PC-3 (cell line): ENCODE measurements at regions not wholly inside any gene's neighbourhood (a gene's known extent, or its start where the extent isn't known, plus 50 kb on each side); places are given as distances from the start of the nearest gene placed in this dataset.

Experiments used
- ATAC-seq: fragments of 200-7000 bp; cut with Tn5 transposase; 2 replicates; pipeline ENCODE4 v1.9.1; 2020; ENCODE audit warnings: mild to moderate bottlenecking, moderate library complexity
- BruUV-seq: library from RNA; stranded (reverse); fragments of 400-500 nt; replicated peaks from 2 replicates; lab custom pipeline; 2021; lab: Mats Ljungman, UMichigan
- CTCF ChIA-PET: fragments of 300-600 bp; sonication (Branson Sonifier 250); formaldehyde crosslinking; loops from one replicate; lab custom pipeline; 2022; ENCODE audit warnings: antibody characterized with exemption; lab: Charles Lee
- POLR2A ChIA-PET: fragments of 300-600 bp; sonication (Branson Sonifier 250); formaldehyde crosslinking; loops from one replicate; lab custom pipeline; 2022; ENCODE audit warnings: antibody characterized with exemption; ENCODE audit not compliant: unreplicated experiment; lab: Charles Lee
- DNase-seq: peaks from one replicate; pipeline ENCODE4 v3.0.0-alpha.2; 2015
- H2AFZ ChIP-seq: fragments of 300-600 bp; sonication (generic); 2 replicates; pipeline ENCODE4 v1.6.0; 2016; ENCODE audit warnings: antibody characterized with exemption, low read length
- H3F3A ChIP-seq: fragments of 300-600 bp; sonication (generic); one replicate; pipeline ENCODE4 v1.6.0; 2017; ENCODE audit warnings: antibody characterized with exemption, low read length, control low read depth, mild to moderate bottlenecking; ENCODE audit not compliant: unreplicated experiment
- H3K27ac ChIP-seq: fragments of 300-600 bp; sonication (generic); 2 replicates; pipeline ENCODE4 v1.5.1; 2016; ENCODE audit warnings: mild to moderate bottlenecking, low read length
- H3K27me3 ChIP-seq: fragments of 300-600 bp; sonication (generic); 2 replicates; pipeline ENCODE4 v1.6.1; 2016; ENCODE audit warnings: low read length, mixed read lengths
- H3K36me3 ChIP-seq: fragments of 300-600 bp; sonication (generic); 2 replicates; pipeline ENCODE4 v1.6.1; 2016; ENCODE audit warnings: low read depth, mixed run types, low read length, mixed read lengths
- H3K4me1 ChIP-seq: fragments of 300-600 bp; sonication (generic); 2 replicates; pipeline ENCODE4 v1.5.1; 2016; ENCODE audit warnings: low read length; ENCODE audit not compliant: insufficient read depth
- H3K4me2 ChIP-seq: fragments of 300-600 bp; sonication (generic); 2 replicates; pipeline ENCODE4 v1.6.0; 2016; ENCODE audit warnings: low read length
- H3K4me3 ChIP-seq: fragments of 300-600 bp; sonication (generic); 2 replicates; pipeline ENCODE4 v1.5.1; 2016; ENCODE audit warnings: mild to moderate bottlenecking, low read length, mixed read lengths
- H3K79me2 ChIP-seq: fragments of 300-600 bp; sonication (generic); 2 replicates; pipeline ENCODE4 v1.6.1; 2017; ENCODE audit warnings: low read length, mixed read lengths
- H3K9ac ChIP-seq: fragments of 300-600 bp; sonication (generic); 2 replicates; pipeline ENCODE4 v1.6.0; 2016; ENCODE audit warnings: mild to moderate bottlenecking, low read length
- H3K9me2 ChIP-seq: fragments of 300-600 bp; sonication (generic); replicated peaks from 2 replicates; pipeline ENCODE4 v1.6.1; 2016; ENCODE audit warnings: mixed run types, low read length, mixed read lengths
- H3K9me3 ChIP-seq: fragments of 300-600 bp; sonication (generic); 2 replicates; pipeline ENCODE4 v1.6.1; 2016; ENCODE audit warnings: low read length, mixed read lengths
- H4K20me1 ChIP-seq: fragments of 300-600 bp; sonication (generic); 2 replicates; pipeline ENCODE4 v1.6.1; 2016; ENCODE audit warnings: low read length, mixed read lengths
- EZH2 ChIP-seq: fragments of 300-600 bp; sonication (generic); IDR thresholded peaks from one replicate; pipeline ENCODE4 v1.6.1; 2017; ENCODE audit warnings: antibody characterized with exemption, mild to moderate bottlenecking, low read length; ENCODE audit not compliant: unreplicated experiment
- EZH2phosphoT487 ChIP-seq: fragments of 300-600 bp; sonication (generic); IDR thresholded peaks from 2 replicates; pipeline ENCODE4 v1.6.1; 2018; ENCODE audit warnings: mild to moderate bottlenecking, antibody characterized with exemption, low read length, borderline replicate concordance
- intact Hi-C: fragments of 100-400 bp; cut with micrococcal nuclease; formaldehyde crosslinking; loops from 2 replicates; pipeline ENCODE4 v1.9.0; 2023
- TF ChIP-seq, protein P1 (sequence below): fragments of 300-600 bp; sonication (generic); conservative IDR thresholded peaks from 2 replicates; pipeline ENCODE4 v1.5.1; 2017; ENCODE audit warnings: antibody characterized with exemption, low read depth, mild to moderate bottlenecking, low read length

- H3K9me3 ChIP-seq: no peaks in the 10 kb centered on the region
- no peak overlapping the region for H3K9ac ChIP-seq
- H3K9me2 ChIP-seq: no peaks in the 10 kb centered on the region
- peaks cover 6% of the 10 kb centered on the region for H3K4me1 ChIP-seq
- no peaks in the 10 kb centered on the region for H3K79me2 ChIP-seq
- ATAC-seq (no peak), DNase-seq (no peak)
- H3K27ac ChIP-seq: no peak overlapping the region
- no peaks in the 10 kb centered on the region for H3K36me3 ChIP-seq
- BruUV-seq: no TSS peak
- no peak overlapping the region for H3K4me3 ChIP-seq
- no peaks in the 10 kb centered on the region for H4K20me1 ChIP-seq
- POLR2A ChIA-PET: no interaction called here
- peaks cover 29% of the 10 kb centered on the region for H3K27me3 ChIP-seq
- intact Hi-C loops: no loop called here
- H3F3A ChIP-seq: no peaks in the 10 kb centered on the region
- H2AFZ ChIP-seq: no peak overlapping the region
- CTCF ChIA-PET: no interaction called here
- TF ChIP-seq, protein P1, sequence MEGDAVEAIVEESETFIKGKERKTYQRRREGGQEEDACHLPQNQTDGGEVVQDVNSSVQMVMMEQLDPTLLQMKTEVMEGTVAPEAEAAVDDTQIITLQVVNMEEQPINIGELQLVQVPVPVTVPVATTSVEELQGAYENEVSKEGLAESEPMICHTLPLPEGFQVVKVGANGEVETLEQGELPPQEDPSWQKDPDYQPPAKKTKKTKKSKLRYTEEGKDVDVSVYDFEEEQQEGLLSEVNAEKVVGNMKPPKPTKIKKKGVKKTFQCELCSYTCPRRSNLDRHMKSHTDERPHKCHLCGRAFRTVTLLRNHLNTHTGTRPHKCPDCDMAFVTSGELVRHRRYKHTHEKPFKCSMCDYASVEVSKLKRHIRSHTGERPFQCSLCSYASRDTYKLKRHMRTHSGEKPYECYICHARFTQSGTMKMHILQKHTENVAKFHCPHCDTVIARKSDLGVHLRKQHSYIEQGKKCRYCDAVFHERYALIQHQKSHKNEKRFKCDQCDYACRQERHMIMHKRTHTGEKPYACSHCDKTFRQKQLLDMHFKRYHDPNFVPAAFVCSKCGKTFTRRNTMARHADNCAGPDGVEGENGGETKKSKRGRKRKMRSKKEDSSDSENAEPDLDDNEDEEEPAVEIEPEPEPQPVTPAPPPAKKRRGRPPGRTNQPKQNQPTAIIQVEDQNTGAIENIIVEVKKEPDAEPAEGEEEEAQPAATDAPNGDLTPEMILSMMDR: no peak
- TF ChIP-seq EZH2 (no peak), EZH2phosphoT487 (no peak)
- no peak overlapping the region for H3K4me2 ChIP-seq
These were observed 276.0 kb downstream of the ADGRD1 start for GRCh38 chr12:131229426-131230339.

- intact Hi-C loops: no loop called here
- H3K4me3 ChIP-seq: no peak overlapping the region
- H3K9me3 ChIP-seq: no peaks in the 10 kb centered on the region
- ChIA-PET POLR2A (no interaction called here), CTCF (no interaction called here)
- peaks cover 6% of the 10 kb centered on the region for H3K4me1 ChIP-seq
- BruUV-seq: no TSS peak
- no peaks in the 10 kb centered on the region for H3K36me3 ChIP-seq
- no peak for TF ChIP-seq EZH2
- no peak for TF ChIP-seq EZH2phosphoT487
- TF ChIP-seq, protein P1: no peak
- H3K27me3 ChIP-seq: peaks cover 29% of the 10 kb centered on the region
- no peaks in the 10 kb centered on the region for H3K79me2 ChIP-seq
- no peak overlapping the region for H2AFZ ChIP-seq
- no peak overlapping the region for H3K27ac ChIP-seq
- DNase-seq (no peak), ATAC-seq (no peak)
- no peaks in the 10 kb centered on the region for H3F3A ChIP-seq
- no peaks in the 10 kb centered on the region for H3K9me2 ChIP-seq
- H3K4me2 ChIP-seq: no peak overlapping the region
- H4K20me1 ChIP-seq: no peaks in the 10 kb centered on the region
- H3K9ac ChIP-seq: no peak overlapping the region
These were observed 276.8 kb downstream of the ADGRD1 start for GRCh38 chr12:131230340-131231031.
